DMS153 (cell line): ENCODE measurements at regions not wholly inside any gene's neighbourhood (a gene's known extent, or its start where the extent isn't known, plus 50 kb on each side); places are given as distances from the start of the nearest gene placed in this dataset.
"Not testable (repeated sequence)": the region's sequence is repeated elsewhere in the genome, so short reads cannot be mapped to it uniquely, and the experiment has no call there.

Experiments
- DNase-seq: peaks from one replicate; lab custom pipeline; 2025; lab: John Stamatoyannopoulos, UW

DNA sequence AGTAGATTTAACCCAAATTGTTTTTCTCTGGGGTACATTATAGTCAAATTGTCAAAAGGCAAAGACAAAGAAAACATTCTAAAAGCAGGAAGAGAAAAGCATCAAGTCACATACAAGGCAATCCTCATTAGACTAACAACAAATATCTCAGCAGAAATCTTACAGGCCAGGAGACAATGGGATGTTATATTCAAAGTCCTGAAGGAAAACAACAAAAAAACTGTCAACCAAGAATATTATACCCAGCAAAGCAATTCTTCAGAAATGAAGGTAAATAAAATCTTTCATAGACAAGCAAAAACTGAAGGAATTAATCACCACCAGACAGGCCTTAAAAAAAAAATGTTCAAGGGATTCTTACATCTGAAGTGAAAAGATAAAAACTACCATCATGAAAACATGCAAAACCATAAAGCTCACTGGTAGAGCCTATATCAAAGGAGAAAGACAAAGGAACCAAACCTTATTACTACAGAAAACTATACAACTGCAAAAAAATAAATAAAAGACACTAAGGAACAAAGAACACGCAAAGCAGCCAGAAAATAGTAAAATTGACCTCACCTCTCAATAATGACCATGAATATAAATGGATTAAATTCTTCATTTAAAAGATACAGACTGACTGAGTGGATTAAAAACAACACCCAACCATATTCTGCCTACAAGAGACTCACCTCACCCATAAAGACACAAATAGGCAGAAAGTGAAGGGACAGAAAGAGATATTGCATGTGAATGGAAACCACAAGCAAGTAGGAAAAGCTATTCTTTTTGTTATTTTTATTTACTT lies 113.8 kb upstream of the ZC3H11B start:
- DNase-seq = no peak

- DNase-seq = no peak
Measured at GRCh38 chr1:219724440-219724839, 111.5 kb upstream of the ZC3H11B start.

DNA sequence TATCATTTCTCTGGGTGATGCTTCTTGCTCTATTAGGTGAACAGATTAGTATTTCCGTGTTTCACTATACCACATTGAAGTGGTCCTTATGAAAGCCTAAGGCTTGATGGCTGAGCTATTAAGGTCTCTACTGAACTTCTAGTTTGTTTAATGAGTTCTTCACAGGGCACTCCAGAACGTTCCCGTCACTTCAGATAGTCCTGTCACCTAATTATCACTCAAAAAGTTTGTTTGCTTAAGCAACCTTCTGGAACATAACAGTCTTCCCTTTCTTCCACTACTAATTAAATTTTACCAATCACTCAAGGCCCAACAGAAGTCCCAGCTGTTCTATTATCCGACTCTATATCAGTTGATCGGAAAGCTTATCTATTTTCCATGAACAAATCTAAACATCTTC lies 104.6 kb upstream of the ZC3H11B start:
- DNase-seq = no peak

GRCh38 chr1:219716611-219717114 lies 103.8 kb upstream of the ZC3H11B start:
- DNase-seq = no peak

DNA sequence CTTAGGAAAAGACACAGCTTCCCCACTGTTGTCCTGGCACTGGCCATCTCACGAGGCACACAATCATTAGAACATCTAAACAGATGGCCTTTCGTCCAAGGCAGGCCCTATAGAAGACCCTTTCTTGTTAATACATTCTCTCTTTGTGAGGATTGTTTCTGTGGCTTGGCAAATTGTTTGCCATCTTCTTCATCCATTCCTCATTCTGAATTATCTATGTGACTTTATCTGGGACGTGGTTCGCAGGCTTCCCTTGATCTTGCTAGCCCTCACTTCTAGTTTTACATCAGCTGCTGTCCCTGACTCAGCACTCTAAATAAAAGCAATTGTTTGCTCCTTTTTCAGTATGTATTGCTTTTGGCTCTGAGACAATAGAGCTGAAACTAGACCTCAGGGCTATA lies 101.1 kb upstream of the ZC3H11B start:
- DNase-seq = no peak

DNA sequence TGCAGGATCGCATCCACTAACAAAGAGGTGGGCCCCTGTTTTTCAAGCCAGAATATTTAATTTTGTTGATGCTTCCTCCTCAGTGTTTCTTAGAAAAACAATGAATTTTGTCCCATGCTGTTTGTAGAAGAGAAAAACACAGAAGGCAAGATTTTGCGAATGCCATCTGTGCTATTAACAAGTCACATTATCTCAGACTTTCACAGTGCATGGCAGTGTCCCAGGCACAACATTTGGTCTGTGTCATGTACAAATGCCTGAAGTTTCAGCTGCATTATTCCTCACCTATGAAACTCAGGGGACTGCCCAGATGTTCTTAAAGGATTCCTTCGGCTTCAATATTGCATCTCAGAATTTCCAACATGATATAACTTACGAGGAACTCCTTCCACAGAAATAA lies 99.6 kb upstream of the ZC3H11B start:
- DNase-seq = no peak

DNA sequence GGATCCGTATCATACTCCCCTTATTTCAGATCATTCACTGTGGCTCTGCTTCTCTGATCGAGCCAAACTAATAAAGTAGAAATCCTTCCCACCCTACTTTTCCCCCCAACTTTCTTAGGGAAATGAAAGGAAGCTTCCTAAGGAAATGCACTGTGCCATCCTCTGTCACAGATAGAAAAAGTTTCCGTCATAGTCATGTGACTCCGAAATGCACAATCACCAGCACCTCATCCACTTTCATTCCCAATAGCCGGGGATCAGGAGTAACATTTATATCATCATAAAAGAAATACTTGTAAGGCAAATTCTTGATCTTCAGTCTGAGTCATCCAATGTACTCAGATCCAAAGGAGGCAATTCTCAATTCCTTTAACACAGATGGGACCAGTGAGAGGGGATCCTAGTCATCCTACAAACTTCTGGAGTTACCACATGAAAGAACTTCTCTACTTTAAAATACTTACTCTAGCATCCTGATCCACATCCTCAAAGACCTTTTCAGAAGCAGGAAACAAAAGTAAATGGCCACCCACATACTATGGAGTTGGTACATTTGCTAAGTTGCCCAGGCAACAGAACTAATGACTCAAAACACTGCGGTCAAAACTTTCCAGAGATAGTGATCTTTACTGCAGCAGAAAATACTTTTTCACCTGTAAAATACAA lies 97.8 kb upstream of the ZC3H11B start:
- DNase-seq = no peak

DNA sequence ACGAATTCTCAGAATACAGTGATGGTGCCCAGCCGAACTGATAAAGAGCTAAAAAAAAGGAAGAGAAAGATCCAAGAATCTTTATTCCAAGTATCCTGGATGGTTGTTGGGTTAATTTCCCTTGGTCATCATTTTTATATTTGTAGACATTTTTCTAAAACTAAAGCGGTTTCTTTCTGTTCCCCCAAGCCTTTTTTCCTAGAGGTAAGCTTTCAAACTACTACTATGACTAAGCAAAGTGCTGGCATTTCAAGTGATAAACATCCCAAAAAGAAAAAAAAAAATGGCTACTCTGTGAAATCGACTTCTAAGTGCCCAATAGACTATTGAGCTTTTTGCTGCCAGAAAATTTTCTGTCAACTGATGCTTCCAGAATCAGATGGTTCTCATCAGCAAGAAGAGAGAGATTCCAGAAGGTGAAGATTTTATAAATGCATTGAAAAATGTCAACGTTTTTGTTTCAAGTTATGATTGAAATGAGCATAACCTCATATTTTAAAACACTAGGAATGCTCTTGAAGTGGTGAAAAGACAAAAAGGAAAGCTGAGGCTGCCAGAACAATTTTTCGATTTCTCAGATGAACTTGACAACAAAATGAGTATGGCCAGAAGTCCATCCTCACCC lies 96.1 kb upstream of the ZC3H11B start:
- DNase-seq = no peak

DNA sequence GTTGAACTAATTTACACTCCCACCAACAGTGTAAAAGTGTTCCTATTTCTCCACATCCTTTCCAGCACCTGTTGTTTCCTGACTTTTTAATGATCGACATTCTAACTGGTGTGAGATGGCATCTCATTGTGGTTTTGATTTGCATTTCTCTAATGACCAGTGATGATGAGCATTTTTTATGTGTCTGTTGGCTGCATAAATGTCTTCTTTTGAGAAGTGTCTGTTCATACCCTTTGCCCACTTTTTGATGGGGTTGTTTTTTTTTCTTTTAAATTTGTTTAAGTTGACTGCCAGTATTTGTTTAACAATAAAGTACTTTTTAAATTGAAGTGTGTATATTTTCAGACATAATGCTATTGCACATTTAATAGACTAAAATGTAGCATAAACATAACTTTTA lies 95.0 kb upstream of the ZC3H11B start:
- DNase-seq = not testable (repeated sequence)

- not testable (repeated sequence) for DNase-seq
Measured at GRCh38 chr1:219704331-219704730, 91.4 kb upstream of the ZC3H11B start.

GRCh38 chr1:219703368-219703639 lies 90.4 kb upstream of the ZC3H11B start:
- no peak for DNase-seq

GRCh38 chr1:219701476-219701875 lies 88.6 kb upstream of the ZC3H11B start:
- DNase-seq = no peak

DNA sequence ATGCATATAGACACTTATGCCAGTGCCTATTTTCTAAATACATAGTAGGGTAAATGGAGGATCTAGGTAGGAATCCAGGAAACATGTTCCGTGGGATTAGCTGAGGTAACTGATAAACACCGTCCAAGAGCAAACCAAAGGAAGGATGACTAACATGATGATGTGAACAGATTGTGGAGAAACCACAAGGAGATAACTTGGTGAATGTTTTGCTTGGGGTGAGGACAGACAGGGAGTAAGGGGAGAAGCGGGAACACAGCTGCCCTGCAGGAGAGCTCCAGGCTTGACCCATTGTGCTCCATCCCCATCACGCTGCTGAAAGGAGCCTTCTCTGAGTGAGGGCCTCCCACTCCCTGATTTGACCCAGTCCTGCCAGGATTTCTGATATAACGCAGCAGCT lies 87.0 kb upstream of the ZC3H11B start:
- no peak for DNase-seq

GRCh38 chr1:219697682-219698081 lies 84.8 kb upstream of the ZC3H11B start:
- no peak for DNase-seq

- no peak for DNase-seq
Measured at GRCh38 chr1:219692981-219693380, 80.1 kb upstream of the ZC3H11B start.

DNA sequence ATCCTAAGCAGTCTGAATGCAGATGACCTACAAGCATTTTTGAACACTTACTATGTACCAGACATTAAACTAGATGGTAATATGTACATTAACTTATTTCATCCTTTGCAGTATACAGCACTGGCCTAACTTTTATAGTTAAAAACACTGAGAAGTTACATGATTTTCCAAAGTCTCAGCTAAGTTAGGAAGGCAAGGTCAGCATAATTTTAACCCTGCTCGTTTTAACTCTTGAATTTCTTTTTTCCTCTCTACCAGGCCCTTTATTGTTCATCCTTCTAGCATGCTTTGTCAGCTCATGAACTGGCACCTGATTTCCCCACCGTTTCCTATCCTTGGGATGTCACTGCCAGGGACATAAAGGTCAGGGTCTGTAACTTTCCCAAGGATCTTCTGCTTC lies 76.9 kb upstream of the ZC3H11B start:
- no peak for DNase-seq

GRCh38 chr1:219687779-219688178 lies 74.9 kb upstream of the ZC3H11B start:
- DNase-seq = no peak

DNA sequence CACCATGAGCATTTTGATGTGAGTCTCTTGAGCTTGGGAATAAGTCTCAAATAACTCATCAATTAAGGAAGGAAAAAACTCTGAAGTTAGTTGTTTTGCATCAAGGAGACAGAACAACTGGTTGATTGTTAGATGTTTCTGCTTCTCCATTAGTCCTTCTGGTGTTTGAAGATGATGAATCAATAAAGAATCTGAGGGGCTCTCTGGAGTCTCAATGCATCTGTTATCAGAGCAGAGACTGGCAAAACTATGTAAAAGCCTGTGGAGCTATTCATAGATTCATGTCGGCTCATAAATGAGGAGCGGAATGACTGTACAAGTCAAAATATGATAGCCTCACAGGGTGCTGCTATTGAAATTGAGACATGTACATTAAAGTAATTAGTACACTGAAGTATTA lies 73.3 kb upstream of the ZC3H11B start:
- DNase-seq = no peak

DNA sequence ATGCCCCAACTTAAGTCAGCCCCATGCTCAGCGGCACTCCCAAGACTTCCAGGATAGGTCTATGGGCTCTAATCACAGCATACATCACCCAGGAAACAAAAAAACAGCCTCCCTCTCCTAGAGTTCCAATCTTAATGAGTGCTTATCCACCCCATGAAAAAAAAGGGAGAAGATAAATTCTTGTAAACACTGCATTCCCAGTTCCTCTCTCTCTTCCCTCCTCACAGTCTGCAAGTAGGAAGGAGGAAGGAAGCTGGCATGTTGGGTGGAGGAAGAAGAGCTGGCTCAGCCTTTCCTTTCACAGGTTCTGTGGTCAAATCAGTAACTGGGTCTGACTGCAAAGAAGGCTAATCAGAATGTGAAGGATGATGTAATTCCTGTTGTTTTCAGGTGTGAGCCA lies 69.9 kb upstream of the ZC3H11B start:
- no peak for DNase-seq

DNA sequence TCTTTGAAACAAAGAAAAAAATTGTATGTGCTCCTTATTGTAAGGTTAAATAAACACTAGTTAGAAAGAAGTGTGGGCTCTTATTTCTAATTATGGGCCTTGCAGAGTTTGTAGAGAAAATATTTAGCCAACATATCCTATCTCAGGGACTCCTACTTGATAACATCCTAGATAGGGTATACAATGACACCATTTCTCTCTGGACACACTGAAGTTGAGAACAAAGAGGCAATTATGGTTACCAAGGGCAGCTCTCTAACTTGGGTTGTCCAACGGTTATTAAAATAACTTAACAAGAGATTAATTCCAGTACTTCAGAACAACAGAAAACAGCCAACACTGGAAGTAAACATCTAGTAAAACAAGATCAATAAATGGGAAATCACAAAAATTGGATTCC lies 69.0 kb upstream of the ZC3H11B start:
- no peak for DNase-seq

DNA sequence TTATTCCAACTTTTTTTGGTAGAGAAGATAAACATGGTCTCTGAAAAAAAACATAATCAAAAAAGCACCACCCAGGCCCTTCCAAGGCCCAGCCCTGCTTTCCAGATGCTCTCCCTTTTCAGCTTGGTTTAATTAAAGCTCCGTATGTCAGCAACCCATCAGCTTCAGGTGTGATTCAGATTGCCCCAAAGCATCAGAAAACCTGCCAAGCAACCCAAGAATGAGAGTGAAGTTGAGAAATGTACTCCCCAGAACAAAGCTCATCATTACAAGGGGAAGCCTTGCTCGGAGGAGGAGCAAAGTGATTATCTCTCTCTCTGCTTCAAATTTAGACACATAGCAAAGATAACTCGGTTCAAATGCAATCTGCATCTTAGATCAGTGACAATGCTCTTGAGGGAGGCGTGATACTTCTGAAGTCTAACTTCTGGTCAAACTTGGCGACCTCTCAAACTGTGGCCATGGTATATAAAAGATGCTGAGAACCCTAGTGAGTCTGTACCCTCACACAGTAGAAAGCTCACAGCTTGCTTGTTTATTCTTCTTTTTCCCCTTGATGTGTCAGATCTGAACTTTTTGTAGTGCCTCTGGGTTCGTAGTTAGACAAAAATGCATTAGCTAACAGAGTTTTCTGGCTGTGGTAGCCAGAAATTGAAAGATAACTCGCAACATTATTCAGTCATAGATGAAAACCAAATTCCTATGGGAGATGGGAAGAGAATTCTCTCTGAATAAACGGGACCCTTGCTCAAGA lies 63.3 kb upstream of the ZC3H11B start:
- DNase-seq = no peak

DNA sequence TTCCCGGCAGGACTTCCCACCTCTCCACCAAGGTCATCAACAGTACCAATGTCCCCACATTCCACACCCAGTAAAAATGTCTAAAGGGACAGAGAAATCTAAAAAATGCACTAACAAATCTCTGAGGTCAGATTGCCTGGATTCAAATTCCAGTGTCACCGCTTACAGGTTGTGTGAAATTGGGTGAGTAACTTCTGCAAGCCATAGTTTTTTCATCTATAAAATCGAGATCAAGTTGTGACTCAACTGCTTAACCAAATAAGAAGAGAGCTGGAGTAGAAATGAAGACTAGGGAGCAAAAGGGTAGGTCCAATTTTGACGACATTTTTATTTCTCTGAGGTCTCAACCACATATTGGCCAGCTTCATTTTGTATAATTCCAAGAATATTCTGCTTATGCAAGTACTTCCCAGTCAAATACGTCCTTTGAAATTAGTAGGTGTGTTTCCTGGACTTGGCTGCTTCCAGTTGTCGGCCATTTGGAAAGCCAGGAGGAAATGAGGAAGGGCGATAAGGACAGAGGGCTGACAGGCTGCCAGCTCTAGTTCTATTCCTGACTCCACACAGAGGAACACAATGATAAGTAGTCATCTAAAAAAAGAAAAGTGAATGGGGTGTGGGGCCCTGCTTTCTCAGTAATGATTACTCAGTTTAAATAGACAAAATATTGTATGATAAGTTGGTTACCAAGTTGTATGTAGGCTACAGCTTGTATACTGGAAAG lies 57.7 kb upstream of the ZC3H11B start:
- no peak for DNase-seq
